ENCODE measurements at regions not wholly inside any gene's neighbourhood (a gene's known extent, or its start where the extent isn't known, plus 50 kb on each side); places are given as distances from the start of the nearest gene placed in this dataset.

DNA sequence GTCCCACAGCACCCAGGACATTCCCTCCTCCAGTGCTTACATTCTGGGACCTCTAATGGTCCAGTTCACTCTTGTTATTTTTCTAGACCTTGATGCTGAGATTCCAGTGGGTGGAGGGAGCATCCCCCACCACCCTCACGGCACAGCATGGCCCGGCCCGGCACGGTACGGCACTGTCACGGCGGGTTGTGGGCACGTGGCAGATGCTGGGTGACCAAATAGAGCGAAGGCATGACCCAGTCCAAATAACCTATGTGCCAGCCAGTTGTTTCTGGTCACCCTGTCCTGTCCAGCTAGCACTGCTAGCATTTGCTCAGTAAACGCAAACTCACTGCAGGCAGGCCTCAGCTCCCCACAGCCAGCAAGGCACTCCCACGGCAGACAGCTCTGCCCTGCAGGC, 204.7 kb downstream of the ENGASE start:
- TF ChIP-seq, protein P1, sequence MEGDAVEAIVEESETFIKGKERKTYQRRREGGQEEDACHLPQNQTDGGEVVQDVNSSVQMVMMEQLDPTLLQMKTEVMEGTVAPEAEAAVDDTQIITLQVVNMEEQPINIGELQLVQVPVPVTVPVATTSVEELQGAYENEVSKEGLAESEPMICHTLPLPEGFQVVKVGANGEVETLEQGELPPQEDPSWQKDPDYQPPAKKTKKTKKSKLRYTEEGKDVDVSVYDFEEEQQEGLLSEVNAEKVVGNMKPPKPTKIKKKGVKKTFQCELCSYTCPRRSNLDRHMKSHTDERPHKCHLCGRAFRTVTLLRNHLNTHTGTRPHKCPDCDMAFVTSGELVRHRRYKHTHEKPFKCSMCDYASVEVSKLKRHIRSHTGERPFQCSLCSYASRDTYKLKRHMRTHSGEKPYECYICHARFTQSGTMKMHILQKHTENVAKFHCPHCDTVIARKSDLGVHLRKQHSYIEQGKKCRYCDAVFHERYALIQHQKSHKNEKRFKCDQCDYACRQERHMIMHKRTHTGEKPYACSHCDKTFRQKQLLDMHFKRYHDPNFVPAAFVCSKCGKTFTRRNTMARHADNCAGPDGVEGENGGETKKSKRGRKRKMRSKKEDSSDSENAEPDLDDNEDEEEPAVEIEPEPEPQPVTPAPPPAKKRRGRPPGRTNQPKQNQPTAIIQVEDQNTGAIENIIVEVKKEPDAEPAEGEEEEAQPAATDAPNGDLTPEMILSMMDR (IDR thresholded peaks at IDR 0.05; ENCODE audit: low read depth, low read length), result no peak
- in situ Hi-C loops (cut with HindIII; ENCODE audit: low sequenced_read_pairs), result no loop called here
- DNase-seq (ENCODE audit: low read depth, low spot score), result no peak

DNA sequence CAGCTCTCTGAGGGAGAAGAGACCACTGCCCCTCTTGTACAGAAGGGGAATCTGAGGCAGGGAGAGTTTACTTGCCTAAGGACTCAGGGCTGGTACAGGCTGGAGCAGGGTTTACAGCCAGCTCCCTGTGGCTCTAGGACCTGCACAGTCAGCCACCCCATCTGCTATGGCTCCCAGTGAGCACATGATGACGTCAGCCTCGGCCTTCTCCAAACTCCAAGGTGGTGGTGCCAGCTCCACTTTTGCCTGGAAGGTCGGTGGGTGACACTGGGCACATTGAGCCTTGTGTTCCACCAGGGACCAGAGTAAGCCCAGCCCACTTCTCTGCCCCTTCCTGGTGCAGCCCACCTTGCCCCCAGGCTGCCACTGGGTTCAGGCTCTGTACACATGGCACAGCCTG, 202.2 kb downstream of the ENGASE start:
- no peak overlapping the region for H3K4me3 ChIP-seq (ENCODE audit: low read depth, low read length)
- TF ChIP-seq, protein P1 (IDR thresholded peaks at IDR 0.05; ENCODE audit: low read depth, low read length), result no peak
- in situ Hi-C loops (cut with HindIII; ENCODE audit: low sequenced_read_pairs), result no loop called here
- no peak for DNase-seq (ENCODE audit: low read depth, low spot score)

More for the DNA sequence above, 204.7 kb downstream of the ENGASE start:
- H3K4me3 ChIP-seq (ENCODE audit: low read depth, low read length), result no peak overlapping the region

DNA sequence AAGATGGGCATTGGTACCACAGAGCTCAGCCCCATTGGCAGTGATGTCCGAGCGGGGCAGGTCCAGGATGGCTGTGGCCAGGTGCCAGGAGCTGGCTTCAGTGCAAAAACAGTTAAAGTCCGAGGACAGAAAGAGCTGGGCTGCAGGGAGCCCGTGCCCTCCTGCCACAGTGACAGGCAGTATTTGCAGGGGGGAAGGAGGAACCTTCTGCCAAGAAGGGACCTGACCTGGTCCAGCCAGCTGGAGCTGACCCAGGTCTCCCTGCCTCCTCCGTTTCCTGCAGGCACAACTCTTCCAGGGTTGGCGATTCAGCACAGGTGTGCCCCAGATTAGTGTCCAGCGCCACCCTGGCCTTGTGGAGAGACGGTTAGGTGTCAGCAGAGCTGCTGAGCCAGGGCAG, 199.0 kb downstream of the ENGASE start:
- no peak for DNase-seq (ENCODE audit: low read depth, low spot score)
- TF ChIP-seq, protein P1 (IDR thresholded peaks at IDR 0.05; ENCODE audit: low read depth, low read length), result no peak
- no peak overlapping the region for H3K4me3 ChIP-seq (ENCODE audit: low read depth, low read length)
- in situ Hi-C loops (cut with HindIII; ENCODE audit: low sequenced_read_pairs), result no loop called here

DNA sequence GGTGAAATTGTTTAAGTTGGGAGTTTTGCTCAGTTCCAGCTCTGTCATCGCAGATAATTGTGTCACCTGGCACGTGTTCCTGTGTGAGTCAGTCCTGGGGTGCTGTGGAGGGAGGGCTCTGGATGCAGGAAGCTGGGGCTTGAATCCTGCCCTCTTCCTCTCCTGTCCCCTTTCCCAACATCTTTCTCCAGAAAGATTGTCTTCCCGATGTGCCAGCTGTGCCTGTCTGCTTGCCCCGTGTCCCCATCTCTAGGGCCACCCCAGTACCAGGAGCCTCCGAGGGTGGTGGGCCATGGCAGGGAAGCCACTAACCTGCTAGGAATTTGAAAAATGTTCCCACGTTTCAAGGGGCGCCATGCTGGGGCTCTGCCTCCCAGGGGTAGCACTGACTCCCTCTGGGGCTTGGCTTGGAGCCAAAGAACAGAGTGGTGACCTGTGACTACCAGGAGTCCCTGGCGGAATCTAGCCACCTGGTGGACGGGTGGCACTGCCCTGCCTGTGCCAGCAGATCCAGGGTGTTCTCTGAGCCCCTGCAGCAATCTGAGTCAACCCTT, 198.1 kb downstream of the ENGASE start:
- DNase-seq (ENCODE audit: low read depth, low spot score), result no peak
- H3K4me3 ChIP-seq (ENCODE audit: low read depth, low read length), result no peak overlapping the region
- in situ Hi-C loops (cut with HindIII; ENCODE audit: low sequenced_read_pairs), result no loop called here
- TF ChIP-seq, protein P1 (IDR thresholded peaks at IDR 0.05; ENCODE audit: low read depth, low read length), result no peak

DNA sequence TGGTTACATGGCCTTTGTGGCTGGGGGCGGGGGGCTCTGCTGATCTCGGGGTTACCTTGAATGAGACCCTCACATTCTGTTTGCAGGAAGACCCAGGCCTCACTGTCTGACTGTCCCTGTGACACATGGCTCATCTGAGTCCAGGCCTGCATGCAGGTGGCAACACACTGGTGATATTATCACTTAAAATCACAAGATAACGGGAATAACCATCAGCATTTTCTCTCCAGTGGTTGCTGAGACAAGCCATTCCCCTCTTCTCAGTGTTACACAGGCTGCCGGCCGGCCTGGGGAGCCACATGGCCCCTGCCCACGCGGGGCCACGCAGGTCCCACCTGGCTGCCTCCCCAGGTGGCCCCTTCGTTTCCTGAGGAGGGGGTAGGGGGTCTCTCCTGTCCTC, 197.6 kb downstream of the ENGASE start:
- no peak overlapping the region for H3K4me3 ChIP-seq (ENCODE audit: low read depth, low read length)
- no peak for DNase-seq (ENCODE audit: low read depth, low spot score)
- in situ Hi-C loops (cut with HindIII; ENCODE audit: low sequenced_read_pairs), result no loop called here
- TF ChIP-seq, protein P1 (IDR thresholded peaks at IDR 0.05; ENCODE audit: low read depth, low read length), result no peak

DNA sequence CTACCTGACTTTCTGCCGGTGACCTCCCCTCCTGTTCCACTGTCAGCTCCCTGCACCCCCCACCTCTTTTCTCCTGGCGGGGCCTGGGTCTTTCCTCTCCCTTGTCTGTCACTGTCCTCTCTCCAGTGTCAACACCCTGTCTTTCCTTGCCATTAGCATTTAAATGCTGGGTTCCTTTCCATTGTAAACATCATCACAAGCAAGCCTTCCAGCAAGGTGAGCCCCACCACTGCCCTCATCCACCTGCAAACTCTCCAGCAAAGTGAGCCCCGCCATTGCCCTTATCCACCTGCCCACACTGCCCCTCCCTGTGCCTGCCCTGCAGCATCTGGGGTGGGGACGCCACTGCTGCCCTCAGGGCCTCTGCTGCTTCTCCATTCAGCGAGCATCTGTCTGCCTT, 195.0 kb downstream of the ENGASE start:
- no peak for DNase-seq (ENCODE audit: low read depth, low spot score)
- in situ Hi-C loops (cut with HindIII; ENCODE audit: low sequenced_read_pairs), result no loop called here
- H3K4me3 ChIP-seq (ENCODE audit: low read depth, low read length), result no peak overlapping the region
- TF ChIP-seq, protein P1 (IDR thresholded peaks at IDR 0.05; ENCODE audit: low read depth, low read length), result no peak

DNA sequence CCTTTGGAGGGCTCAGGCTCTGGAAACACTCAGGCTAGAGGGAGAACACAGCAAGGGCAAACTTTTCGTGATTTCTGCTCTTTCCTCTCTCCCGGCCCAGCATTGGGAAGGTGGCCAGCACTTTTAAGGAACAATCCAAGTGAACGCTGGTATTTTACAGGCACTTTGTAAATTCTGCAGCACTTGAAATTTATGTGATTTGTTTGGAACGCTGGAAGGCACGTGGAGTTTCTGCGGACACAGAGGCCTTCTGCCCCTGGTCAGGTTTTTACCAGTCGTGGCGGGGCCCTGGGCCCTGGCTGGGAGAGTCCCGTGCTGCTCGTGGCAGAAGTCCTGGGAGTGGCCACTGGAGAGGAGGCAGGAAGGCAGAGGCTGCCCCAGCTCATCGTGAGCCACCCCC, 188.6 kb downstream of the ENGASE start:
- no peak for DNase-seq (ENCODE audit: low read depth, low spot score)
- TF ChIP-seq, protein P1 (IDR thresholded peaks at IDR 0.05; ENCODE audit: low read depth, low read length), result no peak
- in situ Hi-C loops (cut with HindIII; ENCODE audit: low sequenced_read_pairs), result no loop called here
- no peak overlapping the region for H3K4me3 ChIP-seq (ENCODE audit: low read depth, low read length)
